Endothelial cell of umbilical vein (primary cell): ENCODE measurements at regions not wholly inside any gene's neighbourhood (a gene's known extent, or its start where the extent isn't known, plus 50 kb on each side); places are given as distances from the start of the nearest gene placed in this dataset.

Source experiments
- BruUV-seq: library from RNA; stranded (reverse); fragments of 400-500 nt; replicated peaks from 2 replicates; lab custom pipeline; 2021; lab: Mats Ljungman, UMichigan
- CTCF ChIA-PET: fragments of 300-600, 350-600 bp; sonication (Branson Sonifier 250); formaldehyde crosslinking; loops from one replicate; lab custom pipeline; 2021; ENCODE audit warnings: antibody characterized with exemption, inconsistent platforms; lab: Charles Lee
- POLR2A ChIA-PET: fragments of 300-600, 350-600 bp; sonication (Branson Sonifier 250); formaldehyde crosslinking; loops from one replicate; lab custom pipeline; 2021; ENCODE audit warnings: antibody characterized with exemption, inconsistent platforms; lab: Charles Lee
- DNase-seq: peaks from one replicate; pipeline ENCODE4 v3.0.0-alpha.2; 2011; ENCODE audit warnings: low read depth, low spot score
- FAIRE-seq: peaks from 2 replicates; lab custom pipeline; 2011; peaks lifted over from hg19 to GRCh38; lab: Jason Lieb, UNC
- H2AFZ ChIP-seq: 2 replicates; pipeline ENCODE4 v1.6.0; 2012; ENCODE audit warnings: low read depth, low read length, control low read depth, inconsistent platforms
- H3K27ac ChIP-seq: 2 replicates; pipeline ENCODE4 v1.5.1; 2011; ENCODE audit warnings: low read depth, mild to moderate bottlenecking, control low read depth, low read length, moderate library complexity; ENCODE audit not compliant: insufficient read depth
- H3K27me3 ChIP-seq, 2 experiments: 2 replicates each; pipeline versions ENCODE4 v1.6.0 to v1.6.1; 2011; ENCODE audit warnings: low read length in 2 of 2, mixed read lengths in 1 of 2; ENCODE audit not compliant: control insufficient read depth in 2 of 2, insufficient read depth in 2 of 2
- H3K36me3 ChIP-seq, 2 experiments: 2 replicates in 1 of 2; 3 replicates in 1 of 2; pipeline ENCODE4 v1.5.1; 2011; ENCODE audit warnings: low read length in 2 of 2, mild to moderate bottlenecking in 1 of 2, moderate library complexity in 1 of 2; ENCODE audit not compliant: control insufficient read depth in 2 of 2, insufficient read depth in 2 of 2; ENCODE audit errors: extremely low read depth in 1 of 2
- H3K4me1 ChIP-seq: 3 replicates; pipeline ENCODE4 v1.5.1; 2011; ENCODE audit warnings: mild to moderate bottlenecking, low read length; ENCODE audit not compliant: control insufficient read depth, insufficient read depth; ENCODE audit errors: extremely low read depth
- H3K4me2 ChIP-seq: 2 replicates; pipeline ENCODE4 v1.6.1; 2011; ENCODE audit warnings: low read length, control low read depth, mixed read lengths; ENCODE audit not compliant: insufficient read depth
- H3K4me3 ChIP-seq, 3 experiments: fragments of 200-600 bp in 1 of 3; sonication (generic), shearing (Covaris generic) in 1 of 3; replicated peaks in 1 of 3; 2 replicates each; pipeline ENCODE4 v1.5.1; 2011 to 2016; ENCODE audit warnings: control low read depth in 3 of 3, low read length in 3 of 3, mild to moderate bottlenecking in 2 of 3, inconsistent platforms in 1 of 3, low read depth in 1 of 3, moderate library complexity in 1 of 3; ENCODE audit not compliant: insufficient read depth in 1 of 3
- H3K79me2 ChIP-seq: 2 replicates; pipeline ENCODE4 v1.6.0; 2012; ENCODE audit warnings: low read length, inconsistent platforms; ENCODE audit not compliant: control insufficient read depth, insufficient read depth
- H3K9ac ChIP-seq: replicated peaks from 2 replicates; pipeline ENCODE3; 2011; ENCODE audit warnings: low read length, control low read depth; ENCODE audit not compliant: insufficient read depth; ENCODE audit errors: extremely low read depth
- H3K9me1 ChIP-seq: replicated peaks from 3 replicates; pipeline ENCODE4 v1.6.0; 2011; ENCODE audit warnings: mild to moderate bottlenecking, low read length; ENCODE audit not compliant: control insufficient read depth, insufficient read depth; ENCODE audit errors: extremely low read depth
- H3K9me3 ChIP-seq: replicated peaks from 2 replicates; pipeline ENCODE4 v1.5.1; 2012; ENCODE audit warnings: low read length, inconsistent platforms; ENCODE audit not compliant: control insufficient read depth, insufficient read depth
- H4K20me1 ChIP-seq: replicated peaks from 2 replicates; pipeline ENCODE3; 2011; ENCODE audit warnings: mild to moderate bottlenecking, low read length; ENCODE audit not compliant: control insufficient read depth, insufficient read depth; ENCODE audit errors: extremely low read depth
- CTCF ChIP-seq, 2 donors: IDR thresholded peaks; 1 replicate in 1 of 2; 2 replicates in 1 of 2; pipeline ENCODE4 v1.5.1; 2011; ENCODE audit warnings: low read length in 2 of 2, mild to moderate bottlenecking in 2 of 2, moderate library complexity in 2 of 2, control low read depth in 1 of 2, inconsistent platforms in 1 of 2, low read depth in 1 of 2; ENCODE audit not compliant: insufficient read depth in 1 of 2; ENCODE audit errors: extremely low read depth in 1 of 2
- EZH2 ChIP-seq: IDR thresholded peaks from 2 replicates; pipeline ENCODE4 v1.6.1; 2012; ENCODE audit warnings: borderline replicate concordance, low read depth, mild to moderate bottlenecking, moderate library complexity, low read length, inconsistent platforms; ENCODE audit not compliant: severe bottlenecking
- FOS ChIP-seq: IDR thresholded peaks from 2 replicates; pipeline ENCODE4 v1.6.1; 2011; ENCODE audit warnings: mild to moderate bottlenecking, low read length, moderate library complexity, borderline replicate concordance; ENCODE audit not compliant: insufficient read depth
- GATA2 ChIP-seq: IDR thresholded peaks from 2 replicates; pipeline ENCODE4 v1.7.0; 2011; ENCODE audit warnings: low read depth, mild to moderate bottlenecking, moderate library complexity, mixed read lengths, low read length; ENCODE audit not compliant: insufficient read length, insufficient read depth
- JUN ChIP-seq: IDR thresholded peaks from 2 replicates; pipeline ENCODE4 v1.6.1; 2011; ENCODE audit warnings: borderline replicate concordance, low read depth; ENCODE audit not compliant: insufficient read length, insufficient read depth
- MAX ChIP-seq: IDR thresholded peaks from 2 replicates; pipeline ENCODE4 v1.6.1; 2011; ENCODE audit not compliant: insufficient read depth, insufficient read length
- MYC ChIP-seq: IDR thresholded peaks from one replicate; pipeline ENCODE4 v1.6.1; 2011; ENCODE audit warnings: mild to moderate bottlenecking, low read depth, low read length
- POLR2A ChIP-seq: IDR thresholded peaks from 2 replicates; pipeline ENCODE4 v1.6.1; 2012; ENCODE audit warnings: low read depth, mild to moderate bottlenecking, control low read depth, low read length
- POLR2AphosphoS5 ChIP-seq: IDR thresholded peaks from 2 replicates; pipeline ENCODE4 v1.6.1; 2012; ENCODE audit warnings: low read depth, mild to moderate bottlenecking, control low read depth, low read length, moderate library complexity; ENCODE audit not compliant: insufficient read depth
- dilution Hi-C: fragments of 300-500 bp; cut with MboI; formaldehyde crosslinking; loops from one replicate; pipeline ENCODE4 v1.15.0; 2019; ENCODE audit warnings: low sequenced_read_pairs; ENCODE audit not compliant: extremely low pct_ligation_motif_present
- intact Hi-C: fragments of 100-400 bp; cut with micrococcal nuclease; formaldehyde crosslinking; loops from one replicate; pipeline ENCODE4 v1.10.0; 2022

DNA sequence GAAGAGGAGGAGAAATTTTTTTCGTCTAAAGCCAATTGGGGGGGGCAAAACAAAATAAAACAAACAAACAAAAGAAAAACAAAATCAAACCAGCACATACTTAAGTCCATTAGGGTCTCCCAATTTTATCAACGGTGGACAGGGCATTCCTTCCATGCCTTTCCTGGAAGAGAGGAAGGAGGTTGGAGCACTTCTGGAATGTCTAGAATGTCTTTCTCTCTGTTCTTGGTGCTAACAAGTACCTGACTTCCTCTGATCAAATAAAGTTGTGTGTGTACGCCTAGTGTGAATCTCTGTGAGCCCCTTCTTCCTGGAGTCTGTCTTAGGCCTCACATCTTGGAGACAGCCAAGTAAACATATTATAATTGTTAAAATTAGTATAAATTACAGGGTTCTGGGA is 399.0 kb upstream of the LRRTM1 start:
- TF ChIP-seq MAX (no peak), POLR2AphosphoS5 (no peak), JUN (no peak), EZH2 (no peak), GATA2 (no peak), FOS (no peak), CTCF (IDR thresholded peaks at IDR 0.05; ENCODE audit: extremely low read depth in 1 of 2, insufficient read depth in 1 of 2, low read depth in 1 of 2, low read length in 2 of 2) (no peak), POLR2A (no peak), MYC (no peak)
- Histone ChIP-seq H3K27me3 (no peaks in the 10 kb centered on the region), H3K9me3 (peaks cover 4% of the 10 kb centered on the region), H3K79me2 (no peaks in the 10 kb centered on the region), H3K27ac (no peak overlapping the region), H2AFZ (no peak overlapping the region), H3K4me2 (no peak overlapping the region), H4K20me1 (no peaks in the 10 kb centered on the region), H3K4me1 (no peaks in the 10 kb centered on the region), H3K9ac (no peak overlapping the region), H3K9me1 (no peaks in the 10 kb centered on the region), H3K4me3 (no peak overlapping the region), H3K36me3 (no peaks in the 10 kb centered on the region)
- dilution Hi-C loops: no loop called here
- FAIRE-seq (no peak), DNase-seq (no peak)
- CTCF ChIA-PET: no interaction called here
- POLR2A ChIA-PET: no interaction called here
- BruUV-seq: no TSS peak
- intact Hi-C loops: no loop called here
